ENCODE measurements at regions not wholly inside any gene's neighbourhood (a gene's known extent, or its start where the extent isn't known, plus 50 kb on each side); places are given as distances from the start of the nearest gene placed in this dataset.

DNA sequence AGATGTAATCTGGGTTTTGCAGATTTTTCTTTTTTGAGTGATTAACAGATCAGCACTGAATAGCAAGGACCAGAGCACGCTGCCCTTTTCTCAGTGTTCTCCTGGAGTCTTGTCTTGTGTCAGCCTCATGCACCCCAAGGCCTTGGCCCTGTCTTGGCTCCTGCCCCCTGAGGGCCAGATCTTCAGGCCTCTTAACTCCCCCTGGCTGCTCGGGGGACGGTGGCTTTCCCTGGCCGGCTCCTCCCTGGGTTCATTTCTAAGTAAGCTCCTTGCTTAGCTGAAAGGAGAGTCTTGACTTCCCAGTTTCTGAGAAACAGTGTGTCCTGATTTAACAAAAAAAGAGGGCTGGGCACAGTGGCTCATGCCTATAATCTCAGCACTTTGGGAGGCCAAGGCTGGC lies 1139.3 kb downstream of the BRD1 start:
- no peak for DNase-seq (ENCODE audit: low read depth in 1 of 2, low spot score in 1 of 2)
- Histone ChIP-seq H3K9me3 (ENCODE audit: low read depth) (no peaks in the 10 kb centered on the region), H3K4me1 (ENCODE audit: low read depth) (no peaks in the 10 kb centered on the region), H3K4me3 (no peak overlapping the region), H3K27ac (no peak overlapping the region), H3K27me3 (no peaks in the 10 kb centered on the region), H3K36me3 (no peaks in the 10 kb centered on the region)
- TF ChIP-seq, protein P1, sequence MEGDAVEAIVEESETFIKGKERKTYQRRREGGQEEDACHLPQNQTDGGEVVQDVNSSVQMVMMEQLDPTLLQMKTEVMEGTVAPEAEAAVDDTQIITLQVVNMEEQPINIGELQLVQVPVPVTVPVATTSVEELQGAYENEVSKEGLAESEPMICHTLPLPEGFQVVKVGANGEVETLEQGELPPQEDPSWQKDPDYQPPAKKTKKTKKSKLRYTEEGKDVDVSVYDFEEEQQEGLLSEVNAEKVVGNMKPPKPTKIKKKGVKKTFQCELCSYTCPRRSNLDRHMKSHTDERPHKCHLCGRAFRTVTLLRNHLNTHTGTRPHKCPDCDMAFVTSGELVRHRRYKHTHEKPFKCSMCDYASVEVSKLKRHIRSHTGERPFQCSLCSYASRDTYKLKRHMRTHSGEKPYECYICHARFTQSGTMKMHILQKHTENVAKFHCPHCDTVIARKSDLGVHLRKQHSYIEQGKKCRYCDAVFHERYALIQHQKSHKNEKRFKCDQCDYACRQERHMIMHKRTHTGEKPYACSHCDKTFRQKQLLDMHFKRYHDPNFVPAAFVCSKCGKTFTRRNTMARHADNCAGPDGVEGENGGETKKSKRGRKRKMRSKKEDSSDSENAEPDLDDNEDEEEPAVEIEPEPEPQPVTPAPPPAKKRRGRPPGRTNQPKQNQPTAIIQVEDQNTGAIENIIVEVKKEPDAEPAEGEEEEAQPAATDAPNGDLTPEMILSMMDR (IDR thresholded peaks at IDR 0.05; ENCODE audit: low read depth, low read length): no peak

GRCh38 chr22:48687606-48688005 lies 1140.1 kb downstream of the BRD1 start:
- Histone ChIP-seq H3K27me3 (no peaks in the 10 kb centered on the region), H3K9me3 (ENCODE audit: low read depth) (no peaks in the 10 kb centered on the region), H3K4me1 (ENCODE audit: low read depth) (no peaks in the 10 kb centered on the region), H3K36me3 (no peaks in the 10 kb centered on the region), H3K27ac (no peak overlapping the region), H3K4me3 (no peak overlapping the region)
- TF ChIP-seq, protein P1 (IDR thresholded peaks at IDR 0.05; ENCODE audit: low read depth, low read length): no peak
- no peak for DNase-seq (ENCODE audit: low read depth in 1 of 2, low spot score in 1 of 2)

DNA sequence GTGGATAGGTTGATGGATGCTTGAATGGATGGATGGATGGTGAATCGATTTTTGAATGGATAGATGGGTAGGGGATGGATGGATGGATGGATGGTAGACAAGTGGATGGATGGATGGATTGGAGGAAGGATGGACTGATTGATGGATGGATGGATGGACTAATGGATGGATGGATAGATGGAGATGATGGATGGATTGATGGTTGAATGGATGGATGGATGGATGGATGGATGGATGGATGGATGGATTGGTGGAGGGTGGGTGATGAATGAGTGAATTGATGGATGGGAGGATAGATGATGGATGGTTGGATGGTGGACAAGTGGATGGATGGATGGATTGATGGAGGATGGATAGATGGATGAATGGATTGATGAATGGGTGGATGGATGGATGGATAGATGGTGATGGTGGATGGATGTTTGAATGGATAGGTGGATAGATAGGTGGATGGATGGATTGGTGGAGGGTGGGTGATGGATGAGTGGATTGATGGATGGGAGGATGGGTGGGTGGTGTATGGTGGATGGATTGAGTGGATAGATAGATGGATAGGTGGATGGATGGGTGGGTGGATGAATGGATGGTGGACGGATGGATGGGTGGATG lies 1140.9 kb downstream of the BRD1 start:
- TF ChIP-seq, protein P1 (IDR thresholded peaks at IDR 0.05; ENCODE audit: low read depth, low read length): no peak
- Histone ChIP-seq H3K27me3 (no peaks in the 10 kb centered on the region), H3K4me1 (ENCODE audit: low read depth) (no peaks in the 10 kb centered on the region), H3K4me3 (no peak overlapping the region), H3K27ac (no peak overlapping the region), H3K36me3 (no peaks in the 10 kb centered on the region), H3K9me3 (ENCODE audit: low read depth) (no peaks in the 10 kb centered on the region)
- DNase-seq (ENCODE audit: low read depth in 1 of 2, low spot score in 1 of 2): no peak

- no peaks in the 10 kb centered on the region for H3K27me3 ChIP-seq
- TF ChIP-seq, protein P1 (IDR thresholded peaks at IDR 0.05; ENCODE audit: low read depth, low read length): no peak
- no peaks in the 10 kb centered on the region for H3K9me3 ChIP-seq (ENCODE audit: low read depth)
Measured at GRCh38 chr22:48685767-48686166, 1141.9 kb downstream of the BRD1 start.

GRCh38 chr22:48683640-48684039 lies 1144.0 kb downstream of the BRD1 start:
- H3K27ac ChIP-seq: no peak overlapping the region
- DNase-seq (ENCODE audit: low read depth in 1 of 2, low spot score in 1 of 2): no peak
- H3K9me3 ChIP-seq (ENCODE audit: low read depth): no peaks in the 10 kb centered on the region
- H3K4me1 ChIP-seq (ENCODE audit: low read depth): no peaks in the 10 kb centered on the region
- no peak overlapping the region for H3K4me3 ChIP-seq
- no peaks in the 10 kb centered on the region for H3K36me3 ChIP-seq
- H3K27me3 ChIP-seq: no peaks in the 10 kb centered on the region
- TF ChIP-seq, protein P1 (IDR thresholded peaks at IDR 0.05; ENCODE audit: low read depth, low read length): no peak

More at GRCh38 chr22:48685767-48686166, 1141.9 kb downstream of the BRD1 start:
- Histone ChIP-seq H3K4me1 (ENCODE audit: low read depth) (no peaks in the 10 kb centered on the region), H3K4me3 (no peak overlapping the region), H3K27ac (no peak overlapping the region), H3K36me3 (no peaks in the 10 kb centered on the region)
- DNase-seq (ENCODE audit: low read depth in 1 of 2, low spot score in 1 of 2): no peak
